GM13976 (cell line): ENCODE measurements at regions not wholly inside any gene's neighbourhood (a gene's known extent, or its start where the extent isn't known, plus 50 kb on each side); places are given as distances from the start of the nearest gene placed in this dataset.

Experiments used
- DNase-seq: peaks from one replicate; pipeline ENCODE4 v3.0.0; 2012; ENCODE audit warnings: low spot score
- CTCF ChIP-seq: IDR thresholded peaks from 2 replicates; pipeline ENCODE4 v1.5.1; 2012; ENCODE audit warnings: borderline replicate concordance, mild to moderate bottlenecking; ENCODE audit not compliant: insufficient read depth; ENCODE audit errors: extremely low read depth, missing control alignments, control extremely low read depth
- in situ Hi-C: fragments of 300-500 bp; cut with MboI; formaldehyde crosslinking; loops from one replicate; pipeline ENCODE4 v1.12.0; 2022; ENCODE audit warnings: low sequenced_read_pairs, mixed read lengths, inconsistent platforms; ENCODE audit not compliant: unreplicated experiment

- in situ Hi-C loops, result no loop called here
- no peak for DNase-seq
- TF ChIP-seq CTCF, result no peak
Measured at GRCh38 chr19:31152906-31153305, 196.3 kb downstream of the TSHZ3 start.

DNA sequence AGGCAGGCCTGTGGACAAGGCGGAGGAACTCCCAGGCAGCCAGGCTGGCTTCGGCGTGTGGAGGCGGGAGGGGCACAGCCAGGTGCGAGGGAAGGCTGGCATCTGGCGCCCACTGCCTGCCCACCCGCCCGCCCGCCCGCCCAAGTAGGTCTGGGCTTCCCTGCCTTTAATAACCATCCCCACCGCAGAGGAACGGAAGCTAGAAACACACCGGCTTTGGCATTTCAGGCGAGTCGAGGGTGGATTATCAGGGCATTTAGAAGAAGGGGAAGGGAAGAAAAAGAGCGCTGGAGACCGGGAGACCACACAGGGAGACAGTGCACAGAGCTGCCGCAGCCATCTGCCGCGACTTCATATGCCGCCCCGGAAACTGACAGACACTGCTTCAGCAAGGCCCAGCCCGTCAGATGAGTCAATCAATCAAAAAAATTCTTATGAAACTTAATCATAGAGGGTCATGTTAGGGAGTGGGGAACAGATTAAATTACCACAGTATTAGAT, 199.7 kb downstream of the TSHZ3 start:
- no peak for DNase-seq
- TF ChIP-seq CTCF, result no peak
- in situ Hi-C loops, result no loop called here

DNA sequence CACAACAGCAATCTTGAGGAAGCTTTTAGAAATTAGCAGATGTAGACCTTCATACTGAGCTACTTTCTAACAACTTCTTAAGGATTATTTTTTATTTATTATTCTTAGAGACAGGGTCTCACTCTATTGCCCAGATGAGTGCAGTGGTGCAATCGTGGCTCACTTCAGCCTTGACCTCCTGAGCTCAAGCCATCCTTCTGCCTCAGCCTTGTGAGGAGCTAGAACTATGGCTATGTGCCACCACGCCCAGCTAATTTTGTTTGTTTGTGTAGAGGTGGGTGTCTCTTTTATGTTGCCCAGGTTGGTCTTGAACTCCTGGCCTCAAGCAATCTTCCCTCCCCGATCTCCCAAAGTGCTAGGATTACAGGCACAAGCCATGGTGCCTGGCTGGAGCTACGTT, 200.6 kb downstream of the TSHZ3 start:
- no peak for DNase-seq
- in situ Hi-C loops, result no loop called here
- TF ChIP-seq CTCF, result no peak

DNA sequence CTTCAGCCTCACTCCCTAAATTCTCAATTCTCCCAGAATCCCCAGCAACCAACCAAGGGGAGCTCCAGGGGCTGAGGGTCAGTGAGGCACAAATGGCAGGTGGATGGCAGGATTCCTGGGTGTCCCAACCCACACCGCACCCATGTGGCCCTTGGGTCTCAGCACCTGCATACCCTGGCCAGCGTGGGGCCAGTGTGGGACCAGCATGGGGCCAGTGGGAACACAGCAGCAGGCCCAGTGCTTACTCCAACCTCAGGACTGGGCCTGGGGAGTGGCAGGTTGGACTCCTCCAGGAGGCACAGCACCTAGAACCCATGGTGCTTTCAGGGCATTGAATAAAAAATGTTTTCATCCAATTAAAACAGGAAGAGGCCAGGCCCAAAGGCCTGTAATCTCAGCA, 202.0 kb downstream of the TSHZ3 start:
- in situ Hi-C loops, result no loop called here
- DNase-seq, result no peak
- no peak for TF ChIP-seq CTCF

GRCh38 chr19:31146546-31147183, 202.6 kb downstream of the TSHZ3 start:
- DNase-seq, result no peak

DNA sequence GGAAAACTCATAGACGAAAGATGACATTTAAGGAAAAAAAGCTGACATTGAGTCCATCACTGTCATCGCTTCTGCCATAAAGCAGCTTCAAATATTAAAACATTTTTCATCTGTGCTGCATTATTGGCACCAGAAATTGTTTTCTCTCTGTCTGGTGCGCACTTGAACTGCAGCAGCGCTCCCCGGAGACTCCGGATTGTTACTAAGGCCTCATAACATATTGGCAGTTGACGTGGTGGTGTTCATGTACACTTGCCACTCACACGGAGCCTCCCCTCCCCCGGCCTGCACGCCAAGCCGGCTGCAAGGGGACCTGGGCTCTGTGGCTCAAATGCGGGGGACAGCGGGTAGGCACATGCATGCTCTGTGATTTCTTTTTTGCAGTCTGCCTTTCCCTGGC, 203.2 kb downstream of the TSHZ3 start:
- no peak for DNase-seq
- no peak for TF ChIP-seq CTCF
- in situ Hi-C loops, result no loop called here

More at GRCh38 chr19:31146546-31147183, 202.6 kb downstream of the TSHZ3 start:
- in situ Hi-C loops, result no loop called here
- TF ChIP-seq CTCF, result no peak
